ENCODE measurements at regions not wholly inside any gene's neighbourhood (a gene's known extent, or its start where the extent isn't known, plus 50 kb on each side); places are given as distances from the start of the nearest gene placed in this dataset.
A peak's percentile ranks its signal among the peaks of the same experiment; 100 is the strongest.

DNA sequence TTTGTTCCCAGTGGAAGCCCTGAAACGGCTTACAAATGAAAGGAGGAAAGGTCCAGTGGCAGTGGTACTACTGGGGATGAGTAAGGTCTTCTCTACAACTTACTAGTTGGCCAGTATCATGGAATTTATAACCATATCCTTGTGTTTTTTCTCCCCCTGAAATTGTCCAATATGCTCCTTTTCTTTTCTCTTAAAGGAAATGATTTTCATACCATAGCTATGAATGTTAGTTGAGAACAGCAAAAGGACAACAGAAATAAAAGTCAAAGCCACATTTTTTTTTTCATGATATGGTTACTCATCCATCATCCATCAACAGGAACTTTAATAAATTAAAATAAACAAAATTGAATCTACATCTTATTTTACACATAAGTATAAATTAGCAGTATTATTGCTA lies 450.4 kb downstream of the MFSD1 start:
- DNase-seq (ENCODE audit: low spot score): no peak
- no peaks in the 10 kb centered on the region for H3K27me3 ChIP-seq (replicated peaks; ENCODE audit: insufficient read depth)
- no peaks in the 10 kb centered on the region for H3K36me3 ChIP-seq
- no peak overlapping the region for H3K27ac ChIP-seq
- H3K4me1 ChIP-seq (replicated peaks): no peaks in the 10 kb centered on the region
- WGBS: 79% methylated on average over 1 of the region's 1 CpG
- H3K4me3 ChIP-seq: no peak overlapping the region
- intact Hi-C loops (cut with DNase I): no loop called here
- no peaks in the 10 kb centered on the region for H3K9me3 ChIP-seq
- TF ChIP-seq, protein P1, sequence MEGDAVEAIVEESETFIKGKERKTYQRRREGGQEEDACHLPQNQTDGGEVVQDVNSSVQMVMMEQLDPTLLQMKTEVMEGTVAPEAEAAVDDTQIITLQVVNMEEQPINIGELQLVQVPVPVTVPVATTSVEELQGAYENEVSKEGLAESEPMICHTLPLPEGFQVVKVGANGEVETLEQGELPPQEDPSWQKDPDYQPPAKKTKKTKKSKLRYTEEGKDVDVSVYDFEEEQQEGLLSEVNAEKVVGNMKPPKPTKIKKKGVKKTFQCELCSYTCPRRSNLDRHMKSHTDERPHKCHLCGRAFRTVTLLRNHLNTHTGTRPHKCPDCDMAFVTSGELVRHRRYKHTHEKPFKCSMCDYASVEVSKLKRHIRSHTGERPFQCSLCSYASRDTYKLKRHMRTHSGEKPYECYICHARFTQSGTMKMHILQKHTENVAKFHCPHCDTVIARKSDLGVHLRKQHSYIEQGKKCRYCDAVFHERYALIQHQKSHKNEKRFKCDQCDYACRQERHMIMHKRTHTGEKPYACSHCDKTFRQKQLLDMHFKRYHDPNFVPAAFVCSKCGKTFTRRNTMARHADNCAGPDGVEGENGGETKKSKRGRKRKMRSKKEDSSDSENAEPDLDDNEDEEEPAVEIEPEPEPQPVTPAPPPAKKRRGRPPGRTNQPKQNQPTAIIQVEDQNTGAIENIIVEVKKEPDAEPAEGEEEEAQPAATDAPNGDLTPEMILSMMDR (IDR thresholded peaks at IDR 0.05): no peak
- no peak for TF ChIP-seq POLR2A (IDR thresholded peaks at IDR 0.05)
- no peak for TF ChIP-seq POLR2AphosphoS5 (IDR thresholded peaks at IDR 0.05)

DNA sequence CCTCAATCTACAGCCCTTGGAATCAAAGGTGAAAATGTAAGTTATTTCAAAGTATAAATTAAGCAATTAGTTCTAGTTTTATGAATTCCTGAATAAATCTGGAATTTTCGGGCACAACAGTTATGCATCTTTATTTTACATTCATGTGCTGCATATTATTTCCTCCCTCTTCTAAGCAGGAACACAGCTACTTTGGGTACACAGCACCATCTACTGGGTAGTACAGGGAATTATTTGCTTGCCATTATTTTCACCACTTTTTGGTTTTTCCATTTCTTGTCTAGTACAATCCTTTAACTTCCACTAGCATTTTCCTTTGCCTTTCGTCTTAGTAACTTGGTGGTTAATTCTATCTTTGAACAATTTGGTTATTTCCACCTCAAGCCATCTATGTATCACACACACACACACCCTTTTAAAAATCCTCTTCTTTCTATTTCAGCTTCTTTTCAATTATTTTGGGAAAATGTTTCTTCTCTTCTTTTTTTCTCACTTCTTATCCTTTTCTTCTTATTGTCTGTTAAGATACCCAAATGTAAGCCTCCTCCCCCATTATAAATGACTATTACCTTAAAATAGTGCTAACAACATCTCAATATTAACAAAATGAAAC lies 451.0 kb downstream of the MFSD1 start:
- no peak overlapping the region for H3K4me3 ChIP-seq
- DNase-seq (ENCODE audit: low spot score): no peak
- H3K4me1 ChIP-seq (replicated peaks): no peaks in the 10 kb centered on the region
- TF ChIP-seq POLR2A (IDR thresholded peaks at IDR 0.05): no peak
- TF ChIP-seq, protein P1 (IDR thresholded peaks at IDR 0.05): peak in 3 of 4 experiments; percentile 46 to 83 (median 66)
- no peak for TF ChIP-seq POLR2AphosphoS5 (IDR thresholded peaks at IDR 0.05)
- 33% methylated on average over 2 of the region's 2 CpGs for WGBS
- no peaks in the 10 kb centered on the region for H3K36me3 ChIP-seq
- no peaks in the 10 kb centered on the region for H3K9me3 ChIP-seq
- intact Hi-C loops (cut with DNase I): no loop called here
- no peaks in the 10 kb centered on the region for H3K27me3 ChIP-seq (replicated peaks; ENCODE audit: insufficient read depth)
- no peak overlapping the region for H3K27ac ChIP-seq

DNA sequence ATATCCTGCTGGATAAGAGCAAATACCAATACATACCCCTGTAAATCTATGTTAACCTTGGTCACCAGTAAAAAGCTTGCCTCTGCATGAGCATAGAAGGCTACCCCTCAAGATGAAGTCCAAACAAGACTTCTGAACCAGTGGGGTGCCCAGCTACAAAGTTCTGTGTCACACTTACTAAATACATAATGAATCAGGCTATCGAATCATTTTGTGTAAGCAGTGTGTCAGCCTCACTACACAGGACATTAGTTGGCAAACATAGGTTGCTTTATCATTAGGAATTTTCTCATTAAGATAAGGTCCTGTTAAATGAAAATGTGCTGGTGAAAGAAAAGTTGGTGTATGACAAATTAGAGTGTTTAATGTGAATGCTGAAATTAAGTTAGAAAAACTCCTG lies 452.0 kb downstream of the MFSD1 start:
- intact Hi-C loops (cut with DNase I): no loop called here
- Histone ChIP-seq H3K27me3 (replicated peaks; ENCODE audit: insufficient read depth) (no peaks in the 10 kb centered on the region), H3K27ac (no peak overlapping the region), H3K9me3 (no peaks in the 10 kb centered on the region), H3K4me1 (replicated peaks) (no peaks in the 10 kb centered on the region), H3K4me3 (no peak overlapping the region), H3K36me3 (no peaks in the 10 kb centered on the region)
- 68% methylated on average over 1 of the region's 1 CpG for WGBS
- no peak for TF ChIP-seq POLR2A (IDR thresholded peaks at IDR 0.05)
- TF ChIP-seq POLR2AphosphoS5 (IDR thresholded peaks at IDR 0.05): no peak
- TF ChIP-seq, protein P1 (IDR thresholded peaks at IDR 0.05): no peak
- DNase-seq (ENCODE audit: low spot score): no peak

DNA sequence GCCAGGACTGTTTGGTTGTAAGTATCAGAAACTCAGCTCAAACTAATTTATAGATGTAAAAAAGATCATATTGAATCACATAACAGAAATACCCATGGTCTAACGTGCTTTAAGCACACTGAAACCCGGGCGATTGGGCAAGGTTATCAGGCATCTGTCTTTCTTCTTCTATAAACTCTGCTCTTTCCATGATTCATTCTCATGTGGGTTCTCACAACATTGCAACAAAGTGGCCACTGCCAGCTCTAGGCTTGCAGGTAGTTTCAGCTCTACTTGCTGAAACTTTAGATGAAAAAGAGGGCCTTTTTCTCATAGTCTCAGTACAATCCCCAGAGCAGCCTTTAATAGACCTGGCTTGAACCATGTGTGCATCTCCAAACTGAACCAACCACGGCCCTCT lies 456.1 kb downstream of the MFSD1 start:
- no peaks in the 10 kb centered on the region for H3K36me3 ChIP-seq
- no peaks in the 10 kb centered on the region for H3K4me1 ChIP-seq (replicated peaks)
- H3K9me3 ChIP-seq: no peaks in the 10 kb centered on the region
- no peak for DNase-seq (ENCODE audit: low spot score)
- WGBS: 86% methylated on average over 4 of the region's 4 CpGs
- intact Hi-C loops (cut with DNase I): loop anchor here (2.0 to 5.0 kb wide), 2 partner anchors 341 to 411 kb away; no protein-coding TSS in a partner anchor
- H3K27me3 ChIP-seq (replicated peaks; ENCODE audit: insufficient read depth): no peaks in the 10 kb centered on the region
- no peak overlapping the region for H3K4me3 ChIP-seq
- H3K27ac ChIP-seq: no peak overlapping the region
- TF ChIP-seq POLR2AphosphoS5 (IDR thresholded peaks at IDR 0.05) (no peak), POLR2A (IDR thresholded peaks at IDR 0.05) (no peak)
- TF ChIP-seq, protein P1 (IDR thresholded peaks at IDR 0.05): no peak

DNA sequence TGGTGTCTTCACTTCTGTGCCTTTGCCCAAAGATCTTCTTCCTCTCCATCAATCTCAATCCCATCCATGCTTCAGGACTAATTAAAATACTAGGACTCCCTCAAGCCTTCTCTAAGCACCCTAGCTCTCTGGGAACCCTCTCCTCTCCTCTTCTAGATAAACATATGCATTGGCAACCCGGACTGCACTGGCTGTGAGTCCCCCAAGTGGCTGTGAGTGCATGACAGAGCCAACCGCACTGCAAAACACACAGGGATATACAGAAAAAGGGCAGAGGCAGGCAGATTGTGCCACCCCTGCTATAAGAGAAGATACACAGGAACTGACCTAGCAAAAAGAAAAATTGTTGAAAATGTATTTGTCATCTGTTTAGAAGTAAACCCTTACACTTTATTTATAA lies 457.1 kb downstream of the MFSD1 start:
- Histone ChIP-seq H3K4me3 (no peak overlapping the region), H3K4me1 (replicated peaks) (no peaks in the 10 kb centered on the region), H3K36me3 (no peaks in the 10 kb centered on the region), H3K27ac (no peak overlapping the region), H3K27me3 (replicated peaks; ENCODE audit: insufficient read depth) (no peaks in the 10 kb centered on the region), H3K9me3 (no peaks in the 10 kb centered on the region)
- intact Hi-C loops (cut with DNase I): loop anchor here (2.0 to 5.0 kb wide), 2 partner anchors 342 to 412 kb away; no protein-coding TSS in a partner anchor
- 72% methylated on average over 2 of the region's 2 CpGs for WGBS
- TF ChIP-seq POLR2AphosphoS5 (IDR thresholded peaks at IDR 0.05) (no peak), POLR2A (IDR thresholded peaks at IDR 0.05) (no peak)
- TF ChIP-seq, protein P1 (IDR thresholded peaks at IDR 0.05): no peak
- DNase-seq (ENCODE audit: low spot score): no peak
